GM12874 (cell line): ENCODE measurements at regions not wholly inside any gene's neighbourhood (a gene's known extent, or its start where the extent isn't known, plus 50 kb on each side); places are given as distances from the start of the nearest gene placed in this dataset.

ENCODE experiments used
- TF ChIP-seq, protein P1 (sequence below): IDR thresholded peaks from 2 replicates; pipeline ENCODE4 v1.5.1; 2011; ENCODE audit warnings: low read depth, mild to moderate bottlenecking, control low read depth, low read length, moderate library complexity; ENCODE audit not compliant: insufficient read depth

DNA sequence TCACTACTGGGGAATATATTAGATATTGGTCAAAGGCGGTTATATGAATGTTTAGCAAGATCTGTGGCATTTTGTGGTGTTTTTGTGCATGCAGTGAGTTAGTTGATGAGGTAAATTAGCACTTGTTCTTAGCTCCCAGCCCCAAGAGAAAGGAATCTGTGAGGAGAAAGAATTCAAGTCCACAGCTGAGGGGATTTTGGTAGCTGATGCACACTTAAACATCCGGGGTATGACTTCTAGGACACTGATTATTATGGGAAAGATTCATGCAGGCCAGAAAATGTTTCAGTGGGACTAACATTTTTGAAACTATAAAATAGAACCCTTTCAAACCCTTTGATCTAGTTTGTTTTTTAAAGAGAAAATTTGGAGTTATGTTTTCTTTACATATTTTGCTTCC lies 118.2 kb upstream of the RPS23 start:
- TF ChIP-seq, protein P1, sequence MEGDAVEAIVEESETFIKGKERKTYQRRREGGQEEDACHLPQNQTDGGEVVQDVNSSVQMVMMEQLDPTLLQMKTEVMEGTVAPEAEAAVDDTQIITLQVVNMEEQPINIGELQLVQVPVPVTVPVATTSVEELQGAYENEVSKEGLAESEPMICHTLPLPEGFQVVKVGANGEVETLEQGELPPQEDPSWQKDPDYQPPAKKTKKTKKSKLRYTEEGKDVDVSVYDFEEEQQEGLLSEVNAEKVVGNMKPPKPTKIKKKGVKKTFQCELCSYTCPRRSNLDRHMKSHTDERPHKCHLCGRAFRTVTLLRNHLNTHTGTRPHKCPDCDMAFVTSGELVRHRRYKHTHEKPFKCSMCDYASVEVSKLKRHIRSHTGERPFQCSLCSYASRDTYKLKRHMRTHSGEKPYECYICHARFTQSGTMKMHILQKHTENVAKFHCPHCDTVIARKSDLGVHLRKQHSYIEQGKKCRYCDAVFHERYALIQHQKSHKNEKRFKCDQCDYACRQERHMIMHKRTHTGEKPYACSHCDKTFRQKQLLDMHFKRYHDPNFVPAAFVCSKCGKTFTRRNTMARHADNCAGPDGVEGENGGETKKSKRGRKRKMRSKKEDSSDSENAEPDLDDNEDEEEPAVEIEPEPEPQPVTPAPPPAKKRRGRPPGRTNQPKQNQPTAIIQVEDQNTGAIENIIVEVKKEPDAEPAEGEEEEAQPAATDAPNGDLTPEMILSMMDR = no peak

DNA sequence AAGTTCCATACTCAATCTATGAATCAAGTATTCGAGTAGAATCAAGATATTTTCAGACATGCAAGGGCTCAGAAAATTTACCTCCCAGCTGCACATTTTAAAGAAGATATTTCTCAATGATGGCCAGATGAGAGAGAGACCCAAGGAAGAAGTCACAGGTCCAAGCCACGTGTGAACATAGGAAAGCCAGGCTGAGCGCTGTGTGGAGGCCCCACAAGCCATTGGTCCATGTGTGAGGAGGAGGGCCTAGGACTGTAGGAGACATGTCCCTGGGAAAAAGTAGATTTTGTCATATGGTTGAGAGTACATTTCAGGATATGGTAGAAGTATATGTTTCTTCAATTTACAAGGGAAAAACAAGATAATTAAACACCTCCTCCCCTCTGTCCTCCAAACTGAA lies 115.8 kb upstream of the RPS23 start:
- TF ChIP-seq, protein P1 = no peak

DNA sequence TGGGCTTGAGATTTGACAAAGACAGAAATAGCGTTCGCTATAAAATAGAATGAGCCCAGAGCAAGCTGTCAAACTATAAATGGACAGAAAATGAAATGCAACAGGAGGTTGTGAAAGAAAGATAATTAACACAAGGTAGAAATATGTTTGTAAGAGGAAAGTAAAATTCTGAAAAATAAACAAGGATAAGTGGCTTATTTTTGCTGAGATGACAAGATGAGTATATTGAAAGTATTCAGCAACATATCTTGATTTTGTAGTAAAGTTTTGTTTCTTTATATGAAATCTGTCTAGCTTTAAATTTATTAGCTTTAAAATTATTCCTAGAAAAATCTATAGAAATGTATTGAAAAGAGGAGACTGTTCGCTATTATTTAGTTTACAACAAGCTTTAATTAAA lies 111.9 kb upstream of the RPS23 start:
- TF ChIP-seq, protein P1 = no peak

DNA sequence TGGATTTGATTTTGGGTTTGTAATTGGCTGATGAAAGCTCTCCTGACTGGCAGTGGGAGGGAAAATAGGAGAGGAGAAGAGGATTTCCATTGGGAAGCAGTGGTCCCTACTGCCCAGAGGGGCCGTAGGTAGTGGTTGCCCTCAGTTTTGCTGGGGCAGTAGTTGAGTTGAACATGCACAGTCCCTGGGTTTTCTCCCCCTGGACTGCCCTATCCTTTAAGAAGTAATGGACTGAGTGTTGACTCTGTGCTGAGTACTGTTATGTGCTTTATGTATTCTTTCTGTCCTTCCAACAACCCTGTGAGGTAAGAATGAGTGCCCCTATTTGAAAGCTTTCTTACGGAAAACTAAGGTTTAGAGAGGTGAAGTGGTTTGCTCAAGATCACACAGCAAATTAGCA lies 111.2 kb upstream of the RPS23 start:
- TF ChIP-seq, protein P1 = no peak

DNA sequence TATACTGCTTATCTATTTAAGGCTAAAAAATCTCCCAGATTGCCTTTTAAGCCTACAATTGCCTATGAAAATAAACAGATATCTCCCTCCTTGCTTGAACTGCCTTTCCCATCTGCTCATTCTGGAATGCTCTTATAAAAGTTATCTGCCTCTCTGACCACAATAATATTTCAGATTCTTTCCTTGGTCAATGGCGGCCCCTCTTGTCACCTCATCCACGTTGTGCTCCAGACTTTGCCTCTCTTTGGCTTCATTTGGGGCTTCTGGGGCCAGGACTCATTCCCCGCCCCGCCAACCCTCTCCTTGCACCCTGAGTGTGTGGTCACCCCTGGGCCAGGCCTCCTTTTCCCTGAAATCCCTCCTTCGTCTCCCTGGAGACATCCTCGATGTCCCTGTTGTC lies 110.0 kb upstream of the RPS23 start:
- TF ChIP-seq, protein P1 = no peak

DNA sequence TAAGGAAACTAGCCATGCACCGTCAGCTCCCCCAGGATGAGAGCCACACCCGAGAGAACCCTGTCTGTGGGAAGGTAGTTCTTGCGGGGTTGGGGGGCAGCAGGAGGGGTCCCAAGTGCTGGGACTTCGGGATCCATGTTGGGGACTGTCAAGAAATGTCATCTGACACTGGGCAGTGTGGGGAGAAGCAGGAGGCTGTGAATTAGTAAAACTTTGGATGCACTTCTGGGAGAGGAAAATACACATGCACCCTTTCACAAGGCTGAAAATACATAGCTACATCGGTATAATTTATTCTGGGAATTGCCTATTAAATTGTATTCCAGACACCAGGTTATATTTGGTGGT lies 109.6 kb upstream of the RPS23 start:
- TF ChIP-seq, protein P1 = no peak

DNA sequence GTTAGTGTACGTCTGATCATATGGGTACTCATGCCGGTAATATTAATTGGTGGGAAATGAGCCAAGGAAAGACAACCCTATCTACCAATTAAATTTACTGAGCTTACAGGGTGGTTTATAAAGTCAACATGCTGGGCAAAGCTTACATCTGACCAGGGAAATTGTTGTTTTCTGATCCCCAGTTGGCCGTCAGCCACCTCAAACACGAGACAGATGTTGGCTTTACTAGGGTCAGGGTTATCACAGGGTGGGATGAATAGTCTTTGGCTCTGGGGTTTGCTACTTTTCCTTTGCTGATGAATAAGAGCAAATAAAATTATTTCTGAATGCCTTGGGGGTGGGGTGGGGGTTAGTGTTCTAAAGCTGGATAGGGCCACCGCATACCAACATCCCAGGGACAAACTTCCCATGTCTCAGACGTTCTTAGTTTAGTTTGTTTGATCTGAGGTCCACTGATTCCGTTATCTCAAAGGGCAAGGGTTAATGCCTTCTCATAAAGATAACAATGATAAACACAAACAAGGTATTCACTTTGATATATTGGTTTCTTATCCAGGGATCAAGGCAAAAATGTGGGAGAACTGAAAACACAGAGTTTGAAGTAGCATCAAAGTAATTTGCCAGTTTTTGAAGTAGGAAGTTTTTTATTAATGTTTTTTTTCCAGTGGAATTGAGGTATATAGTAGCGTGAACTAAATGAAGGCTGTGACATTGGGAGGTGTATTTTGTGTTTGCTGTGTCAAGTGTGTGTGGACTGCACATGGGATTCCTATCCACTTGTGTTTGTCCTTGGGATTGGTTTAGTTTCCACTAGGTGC lies 109.1 kb upstream of the RPS23 start:
- TF ChIP-seq, protein P1 = no peak
